NCI-H2196 (cell line): ENCODE measurements at regions not wholly inside any gene's neighbourhood (a gene's known extent, or its start where the extent isn't known, plus 50 kb on each side); places are given as distances from the start of the nearest gene placed in this dataset.

ENCODE experiments used
- DNase-seq: peaks from one replicate; lab custom pipeline; 2025; ENCODE audit not compliant: unreplicated experiment; lab: John Stamatoyannopoulos, UW

GRCh38 chr6:44559486-44560270 lies 172.2 kb downstream of the CDC5L start:
- DNase-seq = no peak

GRCh38 chr6:44560458-44561059 lies 173.1 kb downstream of the CDC5L start:
- DNase-seq = no peak

- DNase-seq = no peak
Observed at GRCh38 chr6:44561060-44561623, 173.6 kb downstream of the CDC5L start.

- DNase-seq = no peak
Observed at GRCh38 chr6:44561832-44562665, 174.5 kb downstream of the CDC5L start.

- no peak for DNase-seq
Observed at GRCh38 chr6:44563397-44563796, 175.9 kb downstream of the CDC5L start.

- no peak for DNase-seq
Observed at GRCh38 chr6:44564906-44565524, 177.5 kb downstream of the CDC5L start.

- DNase-seq = no peak
Observed at GRCh38 chr6:44567406-44567805, 179.9 kb downstream of the CDC5L start.

GRCh38 chr6:44569131-44569530 lies 181.6 kb downstream of the CDC5L start:
- no peak for DNase-seq

GRCh38 chr6:44569931-44570385 lies 182.5 kb downstream of the CDC5L start:
- DNase-seq = no peak

GRCh38 chr6:44571510-44571909 lies 184.0 kb downstream of the CDC5L start:
- DNase-seq = no peak

GRCh38 chr6:44572346-44572745 lies 184.8 kb downstream of the CDC5L start:
- DNase-seq = no peak

GRCh38 chr6:44575644-44576043 lies 188.1 kb downstream of the CDC5L start:
- DNase-seq = no peak

- no peak for DNase-seq
Observed at GRCh38 chr6:44576132-44576631, 188.7 kb downstream of the CDC5L start.

GRCh38 chr6:44580901-44581300 lies 193.4 kb downstream of the CDC5L start:
- DNase-seq = no peak

- DNase-seq = no peak
Observed at GRCh38 chr6:44582930-44583329, 195.4 kb downstream of the CDC5L start.

GRCh38 chr6:44590471-44590870 lies 203.0 kb downstream of the CDC5L start:
- DNase-seq = no peak

- peak; percentile 17 for DNase-seq
Observed at GRCh38 chr6:44593539-44593944, 206.0 kb downstream of the CDC5L start.

- no peak for DNase-seq
Observed at GRCh38 chr6:44594481-44594880, 207.0 kb downstream of the CDC5L start.

GRCh38 chr6:44598679-44599078 lies 211.2 kb downstream of the CDC5L start:
- DNase-seq = no peak

GRCh38 chr6:44599672-44600071 lies 212.2 kb downstream of the CDC5L start:
- no peak for DNase-seq
